Fibroblast of peridontal ligament (primary cell): ENCODE measurements at regions not wholly inside any gene's neighbourhood (a gene's known extent, or its start where the extent isn't known, plus 50 kb on each side); places are given as distances from the start of the nearest gene placed in this dataset.

Experiments used
- DNase-seq: peaks from one replicate; pipeline ENCODE4 v3.0.0-alpha.2; 2010; ENCODE audit errors: extremely low read depth

DNA sequence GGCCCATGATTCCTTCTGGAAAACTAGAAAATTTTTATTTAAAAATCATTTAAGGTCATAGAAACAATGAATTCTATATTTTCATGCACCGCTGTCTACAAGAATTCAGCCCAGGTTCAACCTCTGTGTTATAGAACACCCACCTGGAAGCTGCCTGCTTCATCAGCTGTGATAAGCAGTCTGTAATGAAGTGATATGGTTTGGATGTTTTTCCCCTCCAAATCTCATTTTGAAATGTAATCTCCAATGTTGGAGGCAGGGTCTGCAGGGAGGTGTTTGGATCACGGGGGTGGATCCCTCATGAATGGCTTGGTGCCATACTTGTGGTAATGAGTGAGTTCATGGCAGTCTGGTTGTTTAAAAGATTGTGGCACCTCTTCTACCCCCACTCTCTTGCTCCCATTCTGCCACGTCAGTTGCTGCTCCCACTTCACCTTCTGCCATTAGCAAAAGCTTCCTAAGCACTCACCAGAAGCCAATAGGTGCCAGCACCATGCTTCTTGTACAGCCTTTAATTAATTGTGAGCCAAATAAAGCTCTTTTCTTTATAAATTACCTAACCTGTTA is 55.6 kb downstream of the MRPL32 start:
- DNase-seq = no peak

- DNase-seq = no peak
Observed at GRCh38 chr7:42991024-42991423, 58.8 kb downstream of the MRPL32 start.

- no peak for DNase-seq
Observed at GRCh38 chr7:42991913-42992591, 59.9 kb downstream of the MRPL32 start.

DNA sequence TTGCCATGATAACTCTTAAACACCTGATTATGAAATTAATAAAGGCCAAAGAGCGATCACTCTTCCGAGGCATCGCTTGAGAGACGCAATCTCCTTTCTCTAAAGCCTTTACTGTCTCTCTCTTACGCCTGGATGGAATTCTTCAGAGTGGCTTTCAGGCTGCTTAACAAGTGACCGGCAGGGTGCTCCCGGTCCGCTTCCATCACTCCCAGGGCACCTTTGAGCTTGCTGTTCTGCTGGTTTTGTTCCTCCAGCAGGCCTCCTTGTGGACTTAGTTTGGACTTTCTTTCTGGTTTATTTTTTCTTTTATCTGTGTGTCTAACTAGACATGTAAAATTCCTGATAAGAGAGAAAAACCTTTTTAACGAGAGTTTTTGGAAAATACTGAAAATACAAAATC is 60.9 kb downstream of the MRPL32 start:
- no peak for DNase-seq

DNA sequence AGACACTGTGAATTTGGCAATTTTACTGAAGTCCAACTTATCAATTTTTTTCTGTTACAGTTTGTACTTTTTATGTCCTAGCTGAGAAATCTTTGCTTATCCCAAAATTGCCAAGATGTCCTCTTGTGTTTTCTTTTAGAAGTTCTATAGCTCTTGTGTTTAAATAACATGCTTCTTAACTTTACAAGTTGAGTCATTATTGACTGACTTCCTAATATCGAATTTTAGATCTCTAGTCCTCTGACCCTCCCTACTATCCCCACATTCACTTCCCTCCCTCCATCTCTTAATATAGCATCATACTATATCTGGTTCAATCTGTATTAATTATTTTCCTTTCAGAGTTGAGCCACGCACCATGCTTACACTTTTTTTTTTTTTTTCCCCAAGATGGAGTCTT is 61.9 kb downstream of the MRPL32 start:
- DNase-seq = no peak

- no peak for DNase-seq
Observed at GRCh38 chr7:42997611-42998010, 65.4 kb downstream of the MRPL32 start.

DNA sequence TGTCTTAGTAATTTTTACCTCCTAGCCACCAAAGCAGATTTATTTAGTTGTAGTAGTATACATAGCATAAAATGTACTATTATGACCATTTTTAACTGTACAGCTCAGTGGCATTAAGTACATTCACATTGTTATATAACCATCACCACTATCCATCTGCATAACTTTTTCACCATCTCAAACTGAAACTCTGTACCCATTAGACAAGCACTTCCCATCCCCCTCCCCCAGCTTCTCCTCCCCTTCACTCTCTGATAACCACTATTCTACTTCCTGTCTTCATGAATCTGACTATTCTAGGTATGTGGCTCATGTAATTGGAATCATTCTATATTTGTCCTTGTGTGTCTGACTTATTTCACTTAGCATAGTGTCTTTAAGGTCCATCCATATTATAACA is 71.9 kb downstream of the MRPL32 start:
- no peak for DNase-seq

DNA sequence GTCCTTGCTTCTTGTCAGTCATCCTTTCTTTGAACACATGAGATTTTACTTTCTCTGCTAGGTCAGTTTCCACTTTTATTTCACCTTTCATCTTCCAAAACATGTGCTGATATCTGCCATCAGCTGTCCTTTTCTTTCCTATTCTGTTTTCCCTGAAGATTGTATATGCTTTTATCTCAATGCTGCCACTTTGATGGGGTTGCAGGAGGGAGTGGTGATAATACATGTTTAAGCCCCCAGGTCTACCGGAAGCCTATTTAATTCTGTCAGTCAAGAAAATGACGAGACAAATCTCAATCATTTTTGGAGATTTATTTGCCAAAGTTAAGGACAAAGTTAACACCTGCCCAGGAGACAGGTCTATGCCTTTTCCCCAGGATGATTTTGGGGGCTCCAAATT is 73.8 kb downstream of the MRPL32 start:
- no peak for DNase-seq

GRCh38 chr7:43010061-43010460 is 77.9 kb downstream of the MRPL32 start:
- no peak for DNase-seq

DNA sequence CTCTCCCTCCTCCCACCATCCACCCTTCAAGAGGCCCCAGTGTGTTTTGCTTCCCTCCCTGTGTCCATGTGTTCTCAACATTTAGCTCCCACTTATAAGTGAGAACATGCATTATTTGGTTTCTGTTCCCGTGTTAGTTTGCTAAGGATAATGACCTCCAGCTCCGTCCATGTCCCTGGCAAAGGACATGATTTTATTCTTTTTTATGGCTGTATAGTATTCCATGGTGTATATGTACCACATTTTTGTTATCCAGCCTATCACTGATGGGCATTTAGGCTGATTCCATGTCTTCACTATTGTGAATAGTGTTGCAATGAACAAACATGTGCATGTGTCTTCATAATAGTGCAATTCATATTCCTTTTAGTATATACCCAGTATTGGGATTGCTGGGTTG is 79.7 kb downstream of the MRPL32 start:
- no peak for DNase-seq

DNA sequence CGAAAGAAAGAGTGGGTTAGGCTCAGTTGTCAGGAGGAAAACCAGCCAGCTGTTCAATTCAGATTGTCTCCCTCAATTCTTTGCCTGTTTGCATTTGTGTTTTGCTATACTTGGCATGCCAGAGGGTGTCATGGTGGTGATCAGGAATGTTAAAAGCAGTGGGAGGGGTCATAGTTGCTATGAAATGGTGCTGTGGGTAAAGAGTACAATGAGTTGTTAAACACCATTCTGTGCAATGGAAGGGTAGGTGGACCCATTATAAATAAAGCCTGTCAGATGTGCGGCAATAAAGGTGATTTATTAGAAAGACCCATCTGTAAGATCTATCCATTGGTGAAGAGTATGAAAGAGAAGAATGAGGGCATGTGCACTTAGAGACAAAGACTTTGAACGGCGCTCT is 82.2 kb downstream of the MRPL32 start:
- no peak for DNase-seq

- DNase-seq = no peak
Observed at GRCh38 chr7:43015301-43015700, 83.1 kb downstream of the MRPL32 start.

GRCh38 chr7:43018446-43018845 is 86.3 kb downstream of the MRPL32 start:
- no peak for DNase-seq

DNA sequence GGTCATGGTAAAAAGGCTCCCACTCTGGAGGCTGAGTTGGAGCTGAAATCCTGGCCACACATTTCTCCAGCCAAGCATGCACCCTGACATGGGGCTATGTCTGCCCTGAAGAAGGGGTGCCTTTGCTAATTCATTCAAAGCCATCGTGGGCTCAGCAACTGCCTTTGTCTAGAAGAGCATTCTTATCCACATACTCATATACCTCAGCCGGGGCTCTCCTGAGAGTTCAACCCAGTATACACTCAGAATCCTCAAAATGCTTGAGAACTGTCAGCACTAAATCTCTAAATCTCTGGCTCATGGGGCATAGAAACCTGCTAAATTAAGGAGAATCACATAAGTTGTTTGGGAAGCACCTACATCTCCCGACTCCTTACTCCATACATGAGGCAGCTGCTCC is 89.3 kb downstream of the MRPL32 start:
- no peak for DNase-seq

- no peak for DNase-seq
Observed at GRCh38 chr7:43022008-43022407, 89.8 kb downstream of the MRPL32 start.

DNA sequence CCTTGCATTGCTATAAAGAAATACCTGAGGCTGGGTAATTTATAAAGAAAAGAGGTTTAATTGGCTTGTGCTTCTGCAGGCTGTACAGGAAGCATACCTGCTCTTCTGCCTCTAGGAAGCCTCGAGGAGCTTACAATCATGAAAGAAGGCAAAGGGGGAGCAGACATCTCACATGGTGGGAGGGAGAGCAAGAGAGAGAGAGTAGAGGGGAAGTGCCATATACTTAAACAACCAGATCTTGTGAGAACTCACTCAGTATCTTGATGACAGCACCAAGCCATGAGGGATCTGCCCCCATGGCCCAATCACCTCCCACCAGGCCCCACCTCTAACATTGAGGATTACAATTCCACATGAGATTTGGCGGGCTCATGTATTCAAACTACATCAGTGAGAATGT is 79.1 kb upstream of the HECW1 start:
- no peak for DNase-seq

- DNase-seq = no peak
Observed at GRCh38 chr7:43034535-43035002, 77.9 kb upstream of the HECW1 start.

DNA sequence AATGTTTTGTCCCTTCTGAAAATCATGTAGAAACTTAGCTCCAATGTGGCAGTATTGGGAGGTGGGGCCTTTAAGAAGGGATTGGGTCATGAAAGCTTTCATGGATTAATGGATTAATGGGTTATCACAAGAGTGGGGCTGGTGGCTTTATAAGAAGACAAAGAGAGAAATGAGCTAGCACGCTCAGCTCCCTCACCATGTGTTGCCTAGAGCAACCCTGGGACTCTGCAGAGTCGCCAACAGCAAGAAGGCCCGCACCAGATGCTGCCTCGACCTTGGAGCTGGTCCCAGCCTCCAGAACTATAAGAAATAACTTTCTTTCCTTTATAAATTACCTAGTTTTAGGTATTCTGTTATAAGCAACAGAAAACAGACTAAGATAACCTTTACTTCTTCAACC is 74.9 kb upstream of the HECW1 start:
- no peak for DNase-seq

GRCh38 chr7:43038254-43038653 is 74.2 kb upstream of the HECW1 start:
- DNase-seq = peak; percentile 81

- DNase-seq = no peak
Observed at GRCh38 chr7:43039346-43039745, 73.1 kb upstream of the HECW1 start.

GRCh38 chr7:43040461-43040860 is 72.0 kb upstream of the HECW1 start:
- DNase-seq = no peak

- DNase-seq = no peak
Observed at GRCh38 chr7:43041105-43041504, 71.3 kb upstream of the HECW1 start.

DNA sequence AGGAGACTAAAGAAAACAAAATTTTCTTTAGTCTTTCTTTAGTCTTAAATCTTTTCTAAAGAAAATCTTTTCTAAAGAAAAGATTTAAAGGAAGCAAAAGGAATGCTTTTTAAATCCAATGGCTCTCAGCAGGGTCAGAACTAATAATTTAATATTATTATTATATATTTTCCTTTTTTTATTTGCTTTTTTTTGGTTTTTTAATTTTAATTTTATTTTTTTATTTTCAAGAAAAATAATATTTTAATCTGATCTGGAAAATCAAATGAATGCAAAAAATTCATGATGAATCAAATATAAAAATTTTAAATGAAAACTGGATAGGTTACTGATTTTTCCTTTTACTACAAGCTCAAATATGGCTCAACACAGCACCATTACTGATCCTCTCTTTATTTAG is 70.7 kb upstream of the HECW1 start:
- no peak for DNase-seq

GRCh38 chr7:43042302-43042701 is 70.1 kb upstream of the HECW1 start:
- DNase-seq = no peak
